ENCODE measurements at regions not wholly inside any gene's neighbourhood (a gene's known extent, or its start where the extent isn't known, plus 50 kb on each side); places are given as distances from the start of the nearest gene placed in this dataset.

DNA sequence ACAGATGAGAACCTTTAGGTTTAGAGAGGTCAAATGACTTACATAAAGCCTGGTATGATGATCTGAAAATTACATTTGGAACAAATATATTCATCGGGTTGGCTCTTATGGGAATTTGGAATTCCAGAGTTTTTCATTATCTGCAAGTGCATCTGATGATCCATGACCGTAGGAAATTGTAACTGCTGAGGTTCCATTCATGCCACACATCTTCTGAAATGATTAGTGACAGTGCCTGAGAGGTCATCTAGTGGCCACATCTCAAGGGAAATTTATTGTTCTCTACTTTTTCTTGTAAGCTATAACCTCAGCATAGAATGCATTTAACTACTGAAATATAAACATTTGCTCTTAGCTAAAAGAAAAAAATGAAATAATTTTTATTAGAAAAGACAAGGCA, 105.8 kb upstream of the NWD2 start:
- no peak for DNase-seq
- Histone ChIP-seq H3K4me3 (ENCODE audit: low read length) (no peak overlapping the region), H3K9me3 (replicated peaks; ENCODE audit: control insufficient read depth, low read depth, low read length) (no peaks in the 10 kb centered on the region), H3K27ac (ENCODE audit: low read length) (no peak overlapping the region), H3K27me3 (ENCODE audit: control insufficient read depth, insufficient read depth, low read length) (no peaks in the 10 kb centered on the region), H3K36me3 (ENCODE audit: control insufficient read depth, insufficient read depth, low read length) (no peaks in the 10 kb centered on the region), H3K4me1 (ENCODE audit: control insufficient read depth, insufficient read depth, low read length) (no peaks in the 10 kb centered on the region)
- no CpG with 5 or more reads among the region's 2 CpGs for WGBS (ENCODE audit: insufficient coverage)

DNA sequence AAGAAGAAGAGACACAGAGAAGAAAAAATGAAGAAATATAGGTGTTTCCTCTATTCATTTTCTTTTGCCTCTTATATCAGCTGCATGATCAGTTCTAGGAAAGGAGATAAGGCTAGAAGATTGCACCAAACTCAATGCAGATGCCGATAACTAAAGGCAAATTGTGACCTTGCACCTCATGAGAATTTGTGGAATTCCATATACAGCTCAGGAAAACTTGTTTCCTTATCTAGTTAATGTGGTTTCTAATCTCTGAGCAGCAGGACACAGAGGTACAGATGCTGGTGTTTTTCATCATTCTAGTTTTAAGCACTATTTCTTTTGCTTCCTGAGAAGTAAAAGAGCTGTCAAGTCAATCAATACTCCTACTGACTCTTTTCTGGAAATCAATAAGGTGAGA, 104.6 kb upstream of the NWD2 start:
- DNase-seq = no peak
- Histone ChIP-seq H3K4me1 (ENCODE audit: control insufficient read depth, insufficient read depth, low read length) (no peaks in the 10 kb centered on the region), H3K27me3 (ENCODE audit: control insufficient read depth, insufficient read depth, low read length) (no peaks in the 10 kb centered on the region), H3K4me3 (ENCODE audit: low read length) (no peak overlapping the region), H3K9me3 (replicated peaks; ENCODE audit: control insufficient read depth, low read depth, low read length) (no peaks in the 10 kb centered on the region), H3K36me3 (ENCODE audit: control insufficient read depth, insufficient read depth, low read length) (no peaks in the 10 kb centered on the region), H3K27ac (ENCODE audit: low read length) (no peak overlapping the region)
- WGBS (ENCODE audit: insufficient coverage) = no CpG with 5 or more reads among the region's 1 CpG

DNA sequence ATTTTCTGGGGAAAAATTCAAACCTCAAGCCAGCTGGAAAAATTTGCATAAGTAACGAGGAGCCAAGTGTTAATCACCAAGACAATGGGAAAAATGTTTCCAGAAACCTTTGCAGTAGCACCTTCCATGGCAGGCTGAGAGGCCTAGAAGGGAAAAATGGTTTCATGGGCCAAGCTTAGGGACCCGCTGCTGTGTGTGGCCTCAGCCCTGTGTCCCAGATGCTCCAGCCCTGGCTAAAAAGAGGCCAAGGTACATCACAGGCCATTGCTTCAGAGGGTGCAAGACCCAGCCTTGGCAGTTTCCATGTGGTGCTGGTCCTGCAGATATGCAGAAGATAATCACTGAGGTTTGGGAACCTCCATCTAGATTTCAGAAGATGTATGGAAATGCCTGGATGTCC, 98.3 kb upstream of the NWD2 start:
- WGBS (ENCODE audit: insufficient coverage) = 73% methylated on average over 2 of the region's 2 CpGs
- DNase-seq = no peak
- no peaks in the 10 kb centered on the region for H3K27me3 ChIP-seq (ENCODE audit: control insufficient read depth, insufficient read depth, low read length)
- no peaks in the 10 kb centered on the region for H3K36me3 ChIP-seq (ENCODE audit: control insufficient read depth, insufficient read depth, low read length)
- H3K9me3 ChIP-seq (replicated peaks; ENCODE audit: control insufficient read depth, low read depth, low read length) = no peaks in the 10 kb centered on the region
- no peaks in the 10 kb centered on the region for H3K4me1 ChIP-seq (ENCODE audit: control insufficient read depth, insufficient read depth, low read length)
- no peak overlapping the region for H3K27ac ChIP-seq (ENCODE audit: low read length)
- no peak overlapping the region for H3K4me3 ChIP-seq (ENCODE audit: low read length)

DNA sequence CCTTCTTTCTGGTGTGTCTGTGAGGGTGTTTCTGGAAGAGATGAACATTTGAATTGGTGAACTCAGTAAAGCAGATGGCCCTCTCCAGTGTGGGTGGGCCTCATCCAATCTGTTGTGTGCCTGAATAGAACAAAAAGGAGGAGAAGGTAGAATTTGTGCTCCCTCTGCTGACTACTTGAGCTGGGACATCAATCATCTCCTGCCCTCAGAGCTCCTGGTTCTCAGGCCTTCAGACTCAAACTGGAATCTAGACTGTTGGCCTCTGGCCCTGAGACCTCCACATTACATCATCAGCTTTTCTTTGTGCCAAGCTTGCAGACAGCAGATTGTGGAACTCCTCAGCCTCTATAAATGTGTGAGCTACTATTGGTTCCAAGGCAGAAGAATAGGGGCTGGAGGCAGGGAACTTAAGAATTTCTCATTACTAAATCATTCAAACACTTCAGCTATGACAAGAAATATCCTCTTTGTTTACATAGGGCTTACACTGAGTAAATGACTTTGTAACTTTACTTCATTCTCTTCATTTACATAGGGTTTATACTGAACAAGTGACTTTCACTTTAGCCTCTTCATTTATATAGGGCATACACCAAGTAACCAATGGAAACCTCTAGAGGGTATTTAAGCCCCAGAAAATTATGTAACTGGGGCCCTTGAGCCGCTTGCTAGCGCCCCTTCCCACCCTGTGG, 86.9 kb upstream of the NWD2 start:
- no peaks in the 10 kb centered on the region for H3K27me3 ChIP-seq (ENCODE audit: control insufficient read depth, insufficient read depth, low read length)
- H3K4me1 ChIP-seq (ENCODE audit: control insufficient read depth, insufficient read depth, low read length) = no peaks in the 10 kb centered on the region
- no peaks in the 10 kb centered on the region for H3K9me3 ChIP-seq (replicated peaks; ENCODE audit: control insufficient read depth, low read depth, low read length)
- WGBS (ENCODE audit: insufficient coverage) = no CpG with 5 or more reads among the region's 2 CpGs
- H3K36me3 ChIP-seq (ENCODE audit: control insufficient read depth, insufficient read depth, low read length) = no peaks in the 10 kb centered on the region
- peak; percentile 14 for DNase-seq
- H3K4me3 ChIP-seq (ENCODE audit: low read length) = no peak overlapping the region
- H3K27ac ChIP-seq (ENCODE audit: low read length) = no peak overlapping the region

DNA sequence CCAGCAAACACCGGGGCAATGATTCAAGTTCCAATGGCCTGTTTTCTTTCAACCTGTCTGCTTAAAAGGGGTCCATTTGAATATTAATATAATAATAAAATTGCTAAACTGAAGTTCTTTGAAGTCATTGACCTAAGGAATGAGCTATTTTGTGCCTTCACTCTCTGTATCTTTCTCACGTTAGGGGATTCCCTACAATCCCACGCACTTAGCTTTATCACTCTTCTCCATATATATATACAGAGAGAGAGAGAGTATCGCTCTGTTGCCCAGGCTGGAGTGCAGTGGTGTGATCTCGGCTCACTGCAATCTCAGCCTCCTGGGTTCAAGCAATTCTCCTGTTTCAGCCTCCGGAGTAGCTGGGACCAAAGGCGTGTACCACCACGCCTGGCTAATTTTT, 83.9 kb upstream of the NWD2 start:
- no peak overlapping the region for H3K27ac ChIP-seq (ENCODE audit: low read length)
- no peak overlapping the region for H3K4me3 ChIP-seq (ENCODE audit: low read length)
- WGBS (ENCODE audit: insufficient coverage) = no CpG with 5 or more reads among the region's 8 CpGs
- H3K27me3 ChIP-seq (ENCODE audit: control insufficient read depth, insufficient read depth, low read length) = no peaks in the 10 kb centered on the region
- H3K36me3 ChIP-seq (ENCODE audit: control insufficient read depth, insufficient read depth, low read length) = no peaks in the 10 kb centered on the region
- no peaks in the 10 kb centered on the region for H3K4me1 ChIP-seq (ENCODE audit: control insufficient read depth, insufficient read depth, low read length)
- no peaks in the 10 kb centered on the region for H3K9me3 ChIP-seq (replicated peaks; ENCODE audit: control insufficient read depth, low read depth, low read length)
- no peak for DNase-seq

DNA sequence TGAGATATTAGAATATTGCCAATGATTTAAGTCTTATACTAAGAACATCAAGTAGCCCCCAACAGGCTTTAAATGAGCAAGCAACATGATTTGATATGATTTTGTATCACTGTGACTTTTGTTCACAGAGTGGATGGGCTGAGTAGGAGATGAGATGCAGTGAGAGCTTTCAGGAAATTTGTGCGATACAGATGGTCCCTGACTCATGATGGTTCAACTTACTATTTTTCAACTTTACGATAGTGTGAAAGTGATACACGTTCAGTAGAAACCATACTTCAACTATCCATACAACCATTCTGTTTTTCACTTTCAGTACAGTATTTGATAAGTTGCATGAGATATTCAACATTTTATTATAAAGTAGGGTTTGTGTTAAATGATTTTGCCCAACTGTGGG, 78.7 kb upstream of the NWD2 start:
- no peaks in the 10 kb centered on the region for H3K36me3 ChIP-seq (ENCODE audit: control insufficient read depth, insufficient read depth, low read length)
- no peaks in the 10 kb centered on the region for H3K9me3 ChIP-seq (replicated peaks; ENCODE audit: control insufficient read depth, low read depth, low read length)
- no peak for DNase-seq
- H3K27ac ChIP-seq (ENCODE audit: low read length) = no peak overlapping the region
- H3K4me1 ChIP-seq (ENCODE audit: control insufficient read depth, insufficient read depth, low read length) = no peaks in the 10 kb centered on the region
- WGBS (ENCODE audit: insufficient coverage) = no CpG with 5 or more reads among the region's 3 CpGs
- H3K4me3 ChIP-seq (ENCODE audit: low read length) = no peak overlapping the region
- no peaks in the 10 kb centered on the region for H3K27me3 ChIP-seq (ENCODE audit: control insufficient read depth, insufficient read depth, low read length)

DNA sequence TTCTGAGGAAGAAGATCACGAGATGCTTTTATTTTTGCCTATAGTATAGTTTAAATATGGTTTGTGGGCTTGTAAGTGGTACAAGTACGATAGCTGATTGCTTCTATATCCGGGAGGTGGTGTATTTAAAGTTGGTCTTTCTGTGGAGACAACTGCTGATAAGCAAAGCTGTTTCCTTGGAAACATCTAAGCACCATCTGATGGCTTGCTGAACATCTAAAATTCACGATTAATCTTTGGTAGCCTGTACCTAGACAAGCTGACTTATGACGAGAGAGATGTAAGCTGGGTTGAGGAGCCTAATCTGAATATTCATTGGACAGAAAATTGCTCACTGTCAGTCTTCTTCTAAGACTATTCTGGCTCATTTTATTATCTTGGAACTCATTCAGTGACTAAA, 74.6 kb upstream of the NWD2 start:
- no peaks in the 10 kb centered on the region for H3K36me3 ChIP-seq (ENCODE audit: control insufficient read depth, insufficient read depth, low read length)
- no peak overlapping the region for H3K27ac ChIP-seq (ENCODE audit: low read length)
- no peaks in the 10 kb centered on the region for H3K4me1 ChIP-seq (ENCODE audit: control insufficient read depth, insufficient read depth, low read length)
- DNase-seq = no peak
- no peak overlapping the region for H3K4me3 ChIP-seq (ENCODE audit: low read length)
- H3K27me3 ChIP-seq (ENCODE audit: control insufficient read depth, insufficient read depth, low read length) = no peaks in the 10 kb centered on the region
- 100% methylated on average over 2 of the region's 5 CpGs for WGBS (ENCODE audit: insufficient coverage)
- H3K9me3 ChIP-seq (replicated peaks; ENCODE audit: control insufficient read depth, low read depth, low read length) = no peaks in the 10 kb centered on the region

DNA sequence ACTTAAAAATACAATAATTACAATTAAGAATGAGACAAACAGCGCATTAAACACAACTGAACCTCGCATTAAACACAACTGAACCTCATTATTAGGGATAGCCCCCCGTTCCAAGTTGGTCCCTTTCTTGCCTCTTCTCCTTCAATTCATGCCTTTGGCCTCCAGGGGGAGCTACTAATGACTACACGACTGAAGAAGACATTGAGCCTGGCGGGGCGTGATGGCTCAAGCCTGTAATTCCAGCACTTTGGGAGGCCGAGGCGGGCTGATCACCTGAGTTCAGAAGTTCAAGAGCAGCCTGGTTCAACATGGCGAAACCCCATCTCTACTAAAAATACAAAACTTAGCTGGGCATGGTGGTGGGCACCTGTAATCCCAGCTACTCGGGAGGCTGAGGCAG, 56.4 kb upstream of the NWD2 start:
- Histone ChIP-seq H3K36me3 (ENCODE audit: control insufficient read depth, insufficient read depth, low read length) (no peaks in the 10 kb centered on the region), H3K4me3 (ENCODE audit: low read length) (no peak overlapping the region), H3K27ac (ENCODE audit: low read length) (no peak overlapping the region), H3K27me3 (ENCODE audit: control insufficient read depth, insufficient read depth, low read length) (no peaks in the 10 kb centered on the region), H3K4me1 (ENCODE audit: control insufficient read depth, insufficient read depth, low read length) (no peaks in the 10 kb centered on the region), H3K9me3 (replicated peaks; ENCODE audit: control insufficient read depth, low read depth, low read length) (no peaks in the 10 kb centered on the region)
- 83% methylated on average over 3 of the region's 10 CpGs for WGBS (ENCODE audit: insufficient coverage)
- no peak for DNase-seq
